ENCODE measurements at regions not wholly inside any gene's neighbourhood (a gene's known extent, or its start where the extent isn't known, plus 50 kb on each side); places are given as distances from the start of the nearest gene placed in this dataset.

- no peak overlapping the region for H3K4me3 ChIP-seq (ENCODE audit: low read length in 2 of 2)
- H3K4me1 ChIP-seq (ENCODE audit: control insufficient read depth in 2 of 2, insufficient read depth in 1 of 2, low read depth in 1 of 2, low read length in 2 of 2): no peaks in the 10 kb centered on the region
- peaks cover 0 to 3% of the 10 kb centered on the region in 2 donors for H3K9me3 ChIP-seq (replicated peaks in 1 of 2; ENCODE audit: control insufficient read depth in 2 of 2, insufficient read depth in 1 of 2, low read depth in 1 of 2, low read length in 2 of 2)
- no peak overlapping the region for H3K4ac ChIP-seq (ENCODE audit: low read length)
- DNase-seq (ENCODE audit: low spot score): no peak
- whole genome bisulfite sequencing, 2 donors (ENCODE audit: extremely low coverage in 2 of 2, insufficient read length in 2 of 2, insufficient replicate concordance in 1 of 2): no CpG with 5 or more reads among the region's 2 CpGs
- H3K9ac ChIP-seq (ENCODE audit: low read depth, low read length, poor library complexity): no peak overlapping the region
- H2BK12ac ChIP-seq (ENCODE audit: low read length): no peak overlapping the region
- H3K4me2 ChIP-seq (ENCODE audit: insufficient read depth, low read length, poor library complexity, severe bottlenecking): no peak overlapping the region
- no peak overlapping the region for H3K14ac ChIP-seq (ENCODE audit: low read length)
- H4K91ac ChIP-seq (ENCODE audit: low read depth, low read length, poor library complexity): no peak overlapping the region
- H3K36me3 ChIP-seq (replicated peaks in 1 of 2; ENCODE audit: control insufficient read depth in 2 of 2, insufficient read depth in 2 of 2, low read length in 2 of 2): no peaks in the 10 kb centered on the region
- H3K79me1 ChIP-seq (ENCODE audit: low read depth, low read length): no peaks in the 10 kb centered on the region
- H2AK5ac ChIP-seq (ENCODE audit: low read depth, low read length): no peak overlapping the region
- no peak overlapping the region for H2AFZ ChIP-seq (ENCODE audit: low read length)
- no peak overlapping the region for H2BK5ac ChIP-seq (ENCODE audit: low read length)
- no peak overlapping the region for H2BK120ac ChIP-seq (ENCODE audit: low read depth, low read length)
- no peak overlapping the region for H2BK15ac ChIP-seq (ENCODE audit: low read length)
- H3K27ac ChIP-seq (replicated peaks; ENCODE audit: low read length): no peak overlapping the region
- H3K18ac ChIP-seq (ENCODE audit: low read length): no peak overlapping the region
- no peaks in the 10 kb centered on the region for H3K27me3 ChIP-seq (ENCODE audit: control insufficient read depth in 3 of 3, insufficient read depth in 3 of 3, low read depth in 1 of 3, low read length in 3 of 3)
- no peak overlapping the region for H4K8ac ChIP-seq (ENCODE audit: low read depth, low read length)
- H3K23ac ChIP-seq (ENCODE audit: low read depth, low read length, poor library complexity): no peak overlapping the region
Observed at GRCh38 chr1:56017336-56017735, 562.0 kb downstream of the PLPP3 start.

GRCh38 chr1:56003846-56004245 is 575.5 kb downstream of the PLPP3 start:
- Histone ChIP-seq H3K18ac (ENCODE audit: low read length) (no peak overlapping the region), H3K4ac (ENCODE audit: low read length) (no peak overlapping the region), H3K9ac (ENCODE audit: low read depth, low read length, poor library complexity) (no peak overlapping the region), H4K8ac (ENCODE audit: low read depth, low read length) (no peak overlapping the region), H3K4me1 (ENCODE audit: control insufficient read depth in 2 of 2, insufficient read depth in 1 of 2, low read depth in 1 of 2, low read length in 2 of 2) (no peaks in the 10 kb centered on the region), H3K23ac (ENCODE audit: low read depth, low read length, poor library complexity) (no peak overlapping the region), H3K4me2 (ENCODE audit: insufficient read depth, low read length, poor library complexity, severe bottlenecking) (no peak overlapping the region), H2AFZ (ENCODE audit: low read length) (no peak overlapping the region), H2BK5ac (ENCODE audit: low read length) (no peak overlapping the region), H3K36me3 (replicated peaks in 1 of 2; ENCODE audit: control insufficient read depth in 2 of 2, insufficient read depth in 2 of 2, low read length in 2 of 2) (no peaks in the 10 kb centered on the region), H2BK12ac (ENCODE audit: low read length) (no peak overlapping the region), H3K9me3 (replicated peaks in 1 of 2; ENCODE audit: control insufficient read depth in 2 of 2, insufficient read depth in 1 of 2, low read depth in 1 of 2, low read length in 2 of 2) (no peaks in the 10 kb centered on the region), H2BK120ac (ENCODE audit: low read depth, low read length) (no peak overlapping the region), H2BK15ac (ENCODE audit: low read length) (no peak overlapping the region), H3K27me3 (ENCODE audit: control insufficient read depth in 3 of 3, insufficient read depth in 3 of 3, low read depth in 1 of 3, low read length in 3 of 3) (no peaks in the 10 kb centered on the region), H3K4me3 (ENCODE audit: low read length in 2 of 2) (no peak overlapping the region), H3K27ac (replicated peaks; ENCODE audit: low read length) (no peak overlapping the region), H2AK5ac (ENCODE audit: low read depth, low read length) (no peak overlapping the region), H3K14ac (ENCODE audit: low read length) (no peak overlapping the region), H3K79me1 (ENCODE audit: low read depth, low read length) (no peaks in the 10 kb centered on the region), H4K91ac (ENCODE audit: low read depth, low read length, poor library complexity) (no peak overlapping the region)
- no CpG with 5 or more reads among the region's 1 CpG for WGBS, 2 donors (ENCODE audit: extremely low coverage in 2 of 2, insufficient read length in 2 of 2, insufficient replicate concordance in 1 of 2)
- no peak for DNase-seq (ENCODE audit: low spot score)

DNA sequence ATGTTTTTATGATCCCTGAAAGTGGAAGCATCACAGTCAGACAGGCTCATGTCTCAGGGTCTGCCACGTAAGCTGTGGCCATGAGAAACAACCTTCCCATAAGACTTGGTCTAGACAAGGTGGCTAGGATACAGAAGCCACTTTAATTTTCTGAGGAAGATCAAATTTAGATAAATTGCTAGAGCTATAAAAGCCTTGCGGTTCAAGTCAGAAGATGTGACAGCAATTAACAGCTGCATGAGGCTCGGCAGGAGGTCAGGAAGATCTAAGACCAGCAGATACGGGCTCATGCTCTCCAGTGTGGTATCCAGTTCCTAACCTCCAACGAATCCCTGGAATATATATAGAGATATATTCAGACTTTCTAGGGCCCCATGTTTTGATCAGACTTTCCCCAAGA is 577.1 kb downstream of the PLPP3 start:
- Histone ChIP-seq H4K91ac (ENCODE audit: low read depth, low read length, poor library complexity) (no peak overlapping the region), H3K36me3 (replicated peaks in 1 of 2; ENCODE audit: control insufficient read depth in 2 of 2, insufficient read depth in 2 of 2, low read length in 2 of 2) (no peaks in the 10 kb centered on the region), H2AFZ (ENCODE audit: low read length) (no peak overlapping the region), H2BK12ac (ENCODE audit: low read length) (no peak overlapping the region), H3K9ac (ENCODE audit: low read depth, low read length, poor library complexity) (no peak overlapping the region), H4K8ac (ENCODE audit: low read depth, low read length) (no peak overlapping the region), H3K4me1 (ENCODE audit: control insufficient read depth in 2 of 2, insufficient read depth in 1 of 2, low read depth in 1 of 2, low read length in 2 of 2) (no peaks in the 10 kb centered on the region), H2AK5ac (ENCODE audit: low read depth, low read length) (no peak overlapping the region), H3K14ac (ENCODE audit: low read length) (no peak overlapping the region), H3K18ac (ENCODE audit: low read length) (no peak overlapping the region), H3K9me3 (replicated peaks in 1 of 2; ENCODE audit: control insufficient read depth in 2 of 2, insufficient read depth in 1 of 2, low read depth in 1 of 2, low read length in 2 of 2) (no peaks in the 10 kb centered on the region), H3K79me1 (ENCODE audit: low read depth, low read length) (no peaks in the 10 kb centered on the region), H3K27me3 (ENCODE audit: control insufficient read depth in 3 of 3, insufficient read depth in 3 of 3, low read depth in 1 of 3, low read length in 3 of 3) (no peaks in the 10 kb centered on the region), H2BK15ac (ENCODE audit: low read length) (no peak overlapping the region), H3K4me2 (ENCODE audit: insufficient read depth, low read length, poor library complexity, severe bottlenecking) (no peak overlapping the region), H2BK5ac (ENCODE audit: low read length) (no peak overlapping the region), H2BK120ac (ENCODE audit: low read depth, low read length) (no peak overlapping the region), H3K4me3 (ENCODE audit: low read length in 2 of 2) (no peak overlapping the region), H3K23ac (ENCODE audit: low read depth, low read length, poor library complexity) (no peak overlapping the region), H3K4ac (ENCODE audit: low read length) (no peak overlapping the region), H3K27ac (replicated peaks; ENCODE audit: low read length) (no peak overlapping the region)
- DNase-seq (ENCODE audit: low spot score): no peak
- WGBS, 2 donors (ENCODE audit: extremely low coverage in 2 of 2, insufficient read length in 2 of 2, insufficient replicate concordance in 1 of 2): no CpG with 5 or more reads among the region's 5 CpGs

DNA sequence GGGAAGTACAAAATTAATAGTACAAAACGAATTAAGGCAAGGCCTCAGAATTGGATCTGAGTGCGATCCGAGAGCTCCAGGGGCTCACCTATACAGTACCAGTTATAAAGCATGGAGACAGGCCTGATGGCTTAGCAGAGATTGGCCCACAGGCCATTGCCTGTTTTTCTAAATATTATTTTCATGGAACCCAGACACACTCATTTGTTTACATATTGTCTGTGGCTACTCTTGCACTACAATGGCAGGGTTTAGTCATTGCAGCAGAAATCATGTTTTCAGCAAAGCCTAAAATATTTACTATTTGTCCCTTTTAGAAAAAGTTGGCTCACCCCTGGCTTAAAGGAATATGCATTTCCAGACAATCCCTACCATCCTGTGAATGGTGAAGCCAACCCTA is 578.9 kb downstream of the PLPP3 start:
- H2BK12ac ChIP-seq (ENCODE audit: low read length): no peak overlapping the region
- no peaks in the 10 kb centered on the region for H3K79me1 ChIP-seq (ENCODE audit: low read depth, low read length)
- no peaks in the 10 kb centered on the region for H3K4me1 ChIP-seq (ENCODE audit: control insufficient read depth in 2 of 2, insufficient read depth in 1 of 2, low read depth in 1 of 2, low read length in 2 of 2)
- H2BK120ac ChIP-seq (ENCODE audit: low read depth, low read length): no peak overlapping the region
- no peak overlapping the region for H3K4me3 ChIP-seq (ENCODE audit: low read length in 2 of 2)
- no peaks in the 10 kb centered on the region for H3K27me3 ChIP-seq (ENCODE audit: control insufficient read depth in 3 of 3, insufficient read depth in 3 of 3, low read depth in 1 of 3, low read length in 3 of 3)
- no peaks in the 10 kb centered on the region for H3K9me3 ChIP-seq (replicated peaks in 1 of 2; ENCODE audit: control insufficient read depth in 2 of 2, insufficient read depth in 1 of 2, low read depth in 1 of 2, low read length in 2 of 2)
- no peak overlapping the region for H3K4me2 ChIP-seq (ENCODE audit: insufficient read depth, low read length, poor library complexity, severe bottlenecking)
- no peak overlapping the region for H2AFZ ChIP-seq (ENCODE audit: low read length)
- no peak overlapping the region for H2AK5ac ChIP-seq (ENCODE audit: low read depth, low read length)
- H3K18ac ChIP-seq (ENCODE audit: low read length): no peak overlapping the region
- H3K23ac ChIP-seq (ENCODE audit: low read depth, low read length, poor library complexity): no peak overlapping the region
- H3K14ac ChIP-seq (ENCODE audit: low read length): no peak overlapping the region
- no peak overlapping the region for H2BK5ac ChIP-seq (ENCODE audit: low read length)
- H3K36me3 ChIP-seq (replicated peaks in 1 of 2; ENCODE audit: control insufficient read depth in 2 of 2, insufficient read depth in 2 of 2, low read length in 2 of 2): no peaks in the 10 kb centered on the region
- no peak overlapping the region for H4K91ac ChIP-seq (ENCODE audit: low read depth, low read length, poor library complexity)
- no peak overlapping the region for H4K8ac ChIP-seq (ENCODE audit: low read depth, low read length)
- WGBS, 2 donors (ENCODE audit: extremely low coverage in 2 of 2, insufficient read length in 2 of 2, insufficient replicate concordance in 1 of 2): no CpG with 5 or more reads among the region's 3 CpGs
- no peak overlapping the region for H2BK15ac ChIP-seq (ENCODE audit: low read length)
- H3K4ac ChIP-seq (ENCODE audit: low read length): no peak overlapping the region
- no peak overlapping the region for H3K27ac ChIP-seq (replicated peaks; ENCODE audit: low read length)
- no peak for DNase-seq (ENCODE audit: low spot score)
- H3K9ac ChIP-seq (ENCODE audit: low read depth, low read length, poor library complexity): no peak overlapping the region

Data from neuronal stem cell (in vitro differentiated cells).